GM21526 (cell line): ENCODE measurements at regions not wholly inside any gene's neighbourhood (a gene's known extent, or its start where the extent isn't known, plus 50 kb on each side); places are given as distances from the start of the nearest gene placed in this dataset.

Experiments
- ATAC-seq: cut with Tn5 transposase; IDR thresholded peaks from one replicate; pipeline ENCODE4 v1.9.1; 2021; ENCODE audit warnings: moderate library complexity; ENCODE audit not compliant: unreplicated experiment, low FRiP score

GRCh38 chr21:43277481-43278351 lies 108.9 kb downstream of the CRYAA start:
- no peak for ATAC-seq

GRCh38 chr21:43276811-43277210 lies 108.0 kb downstream of the CRYAA start:
- ATAC-seq = no peak

GRCh38 chr21:43275421-43276211 lies 106.8 kb downstream of the CRYAA start:
- ATAC-seq = no peak

GRCh38 chr21:43274946-43275310 lies 106.1 kb downstream of the CRYAA start:
- no peak for ATAC-seq

GRCh38 chr21:43274022-43274945 lies 105.5 kb downstream of the CRYAA start:
- ATAC-seq = no peak

- ATAC-seq = no peak
Observed at GRCh38 chr21:43273708-43274021, 104.9 kb downstream of the CRYAA start.

- no peak for ATAC-seq
Observed at GRCh38 chr21:43273016-43273707, 104.4 kb downstream of the CRYAA start.

- ATAC-seq = no peak
Observed at GRCh38 chr21:43272591-43272990, 103.8 kb downstream of the CRYAA start.

- ATAC-seq = no peak
Observed at GRCh38 chr21:43271452-43272020, 102.7 kb downstream of the CRYAA start.

GRCh38 chr21:43270800-43271301 lies 102.0 kb downstream of the CRYAA start:
- ATAC-seq = no peak

- no peak for ATAC-seq
Observed at GRCh38 chr21:43269957-43270705, 101.3 kb downstream of the CRYAA start.

- ATAC-seq = no peak
Observed at GRCh38 chr21:43269440-43269839, 100.6 kb downstream of the CRYAA start.

GRCh38 chr21:43268804-43269186 lies 100.0 kb downstream of the CRYAA start:
- ATAC-seq = no peak

- no peak for ATAC-seq
Observed at GRCh38 chr21:43268086-43268803, 99.4 kb downstream of the CRYAA start.

- ATAC-seq = no peak
Observed at GRCh38 chr21:43267391-43268085, 98.7 kb downstream of the CRYAA start.

GRCh38 chr21:43266534-43266933 lies 97.7 kb downstream of the CRYAA start:
- ATAC-seq = no peak

- ATAC-seq = no peak
Observed at GRCh38 chr21:43262427-43262826, 93.6 kb downstream of the CRYAA start.
